Mesendoderm (in vitro differentiated cells): ENCODE measurements at regions not wholly inside any gene's neighbourhood (a gene's known extent, or its start where the extent isn't known, plus 50 kb on each side); places are given as distances from the start of the nearest gene placed in this dataset.
A peak's percentile ranks its signal among the peaks of the same experiment; 100 is the strongest.
"Not testable (repeated sequence)": the region's sequence is repeated elsewhere in the genome, so short reads cannot be mapped to it uniquely, and the experiment has no call there.

Source experiments
- DNase-seq: peaks from one replicate; pipeline ENCODE4 v3.0.0; 2013
- H2AK5ac ChIP-seq: 2 replicates; pipeline ENCODE4 v1.6.1; 2013; ENCODE audit warnings: low read length, inconsistent platforms
- H2BK120ac ChIP-seq: 2 replicates; pipeline ENCODE4 v1.6.1; 2013; ENCODE audit warnings: low read depth, mild to moderate bottlenecking, low read length, moderate library complexity, mixed read lengths
- H2BK15ac ChIP-seq: replicated peaks from 2 replicates; pipeline ENCODE4 v1.6.1; 2013; ENCODE audit warnings: low read depth, mild to moderate bottlenecking, moderate library complexity
- H2BK5ac ChIP-seq: 2 replicates; pipeline ENCODE4 v1.6.1; 2013; ENCODE audit warnings: low read length, inconsistent platforms
- H3K18ac ChIP-seq: 2 replicates; pipeline ENCODE4 v1.6.1; 2013; ENCODE audit warnings: mild to moderate bottlenecking, low read length, mixed read lengths
- H3K23ac ChIP-seq: one replicate; pipeline ENCODE4 v1.6.1; 2013; ENCODE audit warnings: low read length
- H3K27ac ChIP-seq: 2 replicates; pipeline ENCODE4 v1.5.1; 2013; ENCODE audit warnings: low read depth, mild to moderate bottlenecking, inconsistent platforms, low read length, moderate library complexity
- H3K27me3 ChIP-seq: 2 replicates; pipeline ENCODE4 v1.6.1; 2013; ENCODE audit warnings: low read length, control low read depth, mild to moderate bottlenecking, inconsistent platforms; ENCODE audit not compliant: insufficient read depth, poor library complexity
- H3K36me3 ChIP-seq: 2 replicates; pipeline ENCODE4 v1.6.1; 2013; ENCODE audit warnings: low read length, inconsistent platforms; ENCODE audit not compliant: control insufficient read depth, insufficient read depth
- H3K4ac ChIP-seq: one replicate; pipeline ENCODE4 v1.6.1; 2013; ENCODE audit warnings: low read depth, mild to moderate bottlenecking, low read length, moderate library complexity
- H3K4me1 ChIP-seq: 2 replicates; pipeline ENCODE4 v1.6.1; 2013; ENCODE audit warnings: low read depth, low read length, inconsistent platforms; ENCODE audit not compliant: control insufficient read depth
- H3K4me2 ChIP-seq: 2 replicates; pipeline ENCODE4 v1.6.1; 2013; ENCODE audit warnings: low read length
- H3K4me3 ChIP-seq: 2 replicates; pipeline ENCODE4 v1.5.1; 2013; ENCODE audit warnings: mild to moderate bottlenecking, low read length
- H3K56ac ChIP-seq: one replicate; pipeline ENCODE4 v1.6.1; 2013; ENCODE audit warnings: low read length
- H3K79me1 ChIP-seq: 2 replicates; pipeline ENCODE4 v1.6.1; 2013; ENCODE audit warnings: low read length, inconsistent platforms
- H3K79me2 ChIP-seq: 2 replicates; pipeline ENCODE4 v1.6.1; 2013; ENCODE audit warnings: mild to moderate bottlenecking, low read length; ENCODE audit not compliant: control insufficient read depth, insufficient read depth
- H3K9ac ChIP-seq: 2 replicates; pipeline ENCODE4 v1.6.1; 2013; ENCODE audit warnings: low read length, inconsistent platforms
- H4K5ac ChIP-seq: one replicate; pipeline ENCODE4 v1.6.1; 2013; ENCODE audit warnings: low read length
- H4K8ac ChIP-seq: one replicate; pipeline ENCODE4 v1.6.1; 2013; ENCODE audit warnings: low read depth, mild to moderate bottlenecking, control low read depth, low read length, moderate library complexity
- WGBS: extraction: QIAGEN DNeasy Blood & Tissue Kit; methylation state at CpG from one replicate; pipeline ENCODE4 v1.1.7; 2013; ENCODE audit warnings: low lambda C conversion rate, missing lambda C conversion rate; ENCODE audit not compliant: insufficient coverage; ENCODE audit errors: extremely low coverage; 5-methylcytosine and 5-hydroxymethylcytosine counted together

- H2BK120ac ChIP-seq, H4K8ac ChIP-seq, H3K4ac ChIP-seq, H2BK15ac ChIP-seq, H3K27me3 ChIP-seq, H3K79me2 ChIP-seq, H3K4me2 ChIP-seq, DNase-seq, H2AK5ac ChIP-seq, H3K23ac ChIP-seq, H2BK5ac ChIP-seq, H3K27ac ChIP-seq, H3K4me1 ChIP-seq, H3K56ac ChIP-seq, H3K18ac ChIP-seq, H3K4me3 ChIP-seq, H3K9ac ChIP-seq, H3K79me1 ChIP-seq, H4K5ac ChIP-seq, H3K36me3 ChIP-seq: not testable (repeated sequence)
- WGBS = no CpG with 5 or more reads among the region's 14 CpGs
Measured at GRCh38 chr21:5121399-5121798, 5400.0 kb upstream of the TPTE start.

GRCh38 chr21:5121849-5122248 lies 5399.5 kb upstream of the TPTE start:
- H3K23ac ChIP-seq, H3K27ac ChIP-seq, H3K36me3 ChIP-seq: not testable (repeated sequence)

GRCh38 chr21:5123655-5124054 lies 5397.7 kb upstream of the TPTE start:
- H3K18ac ChIP-seq, DNase-seq: not testable (repeated sequence)
- WGBS = no CpG with 5 or more reads among the region's 16 CpGs

More at GRCh38 chr21:5121849-5122248, 5399.5 kb upstream of the TPTE start:
- DNase-seq, H3K9ac ChIP-seq, H4K8ac ChIP-seq, H3K27me3 ChIP-seq, H2BK120ac ChIP-seq, H2BK5ac ChIP-seq, H4K5ac ChIP-seq, H3K4me1 ChIP-seq, H2BK15ac ChIP-seq, H3K79me1 ChIP-seq, H2AK5ac ChIP-seq, H3K18ac ChIP-seq, H3K4me3 ChIP-seq, H3K4me2 ChIP-seq, H3K4ac ChIP-seq, H3K79me2 ChIP-seq, H3K56ac ChIP-seq: not testable (repeated sequence)
- WGBS = no CpG with 5 or more reads among the region's 16 CpGs

GRCh38 chr21:5128261-5128660 lies 5393.1 kb upstream of the TPTE start:
- H4K5ac ChIP-seq, H2BK5ac ChIP-seq, H3K79me2 ChIP-seq, H3K9ac ChIP-seq, H3K56ac ChIP-seq, H3K18ac ChIP-seq, H3K4ac ChIP-seq, H2AK5ac ChIP-seq, H3K4me1 ChIP-seq, H3K27ac ChIP-seq, H4K8ac ChIP-seq, H3K36me3 ChIP-seq, H3K23ac ChIP-seq, H2BK15ac ChIP-seq, H3K4me2 ChIP-seq, H2BK120ac ChIP-seq, H3K79me1 ChIP-seq, H3K27me3 ChIP-seq, H3K4me3 ChIP-seq: not testable (repeated sequence)
- no CpG with 5 or more reads among the region's 42 CpGs for WGBS
- peak; percentile 90 for DNase-seq

More at GRCh38 chr21:5123655-5124054, 5397.7 kb upstream of the TPTE start:
- not testable (repeated sequence) for H3K4me3 ChIP-seq, H4K8ac ChIP-seq, H3K56ac ChIP-seq, H3K4me1 ChIP-seq, H4K5ac ChIP-seq, H3K79me2 ChIP-seq, H2AK5ac ChIP-seq, H3K4ac ChIP-seq, H3K23ac ChIP-seq, H3K36me3 ChIP-seq, H3K27ac ChIP-seq, H2BK120ac ChIP-seq, H3K9ac ChIP-seq, H3K4me2 ChIP-seq, H3K27me3 ChIP-seq, H2BK15ac ChIP-seq, H2BK5ac ChIP-seq, H3K79me1 ChIP-seq

- H2BK120ac ChIP-seq, H3K4me1 ChIP-seq, H2BK15ac ChIP-seq, H3K23ac ChIP-seq, H3K4me3 ChIP-seq, H3K27me3 ChIP-seq, H3K79me2 ChIP-seq, H3K27ac ChIP-seq, H3K18ac ChIP-seq, H3K9ac ChIP-seq, H4K5ac ChIP-seq, H3K4ac ChIP-seq, H4K8ac ChIP-seq, H2BK5ac ChIP-seq, H3K36me3 ChIP-seq, H3K79me1 ChIP-seq, H3K56ac ChIP-seq, H3K4me2 ChIP-seq, DNase-seq, H2AK5ac ChIP-seq: not testable (repeated sequence)
- WGBS = no CpG with 5 or more reads among the region's 19 CpGs
Measured at GRCh38 chr21:5133824-5134223, 5387.6 kb upstream of the TPTE start.

GRCh38 chr21:5136406-5136805 lies 5385.0 kb upstream of the TPTE start:
- H3K36me3 ChIP-seq, H3K27ac ChIP-seq, H4K8ac ChIP-seq, H3K4ac ChIP-seq, H2BK5ac ChIP-seq, H3K4me3 ChIP-seq, H2BK120ac ChIP-seq, DNase-seq, H3K4me1 ChIP-seq, H3K27me3 ChIP-seq, H2BK15ac ChIP-seq, H3K56ac ChIP-seq, H3K18ac ChIP-seq, H3K9ac ChIP-seq, H3K79me2 ChIP-seq, H4K5ac ChIP-seq, H3K23ac ChIP-seq, H3K4me2 ChIP-seq, H3K79me1 ChIP-seq, H2AK5ac ChIP-seq: not testable (repeated sequence)
- no CpG with 5 or more reads among the region's 8 CpGs for WGBS
